Muscle layer of duodenum (tissue), 2 donors: ENCODE measurements at regions not wholly inside any gene's neighbourhood (a gene's known extent, or its start where the extent isn't known, plus 50 kb on each side); places are given as distances from the start of the nearest gene placed in this dataset.

Source experiments
- H3K27ac ChIP-seq: one replicate; pipeline ENCODE4 v1.7.0; 2013; ENCODE audit warnings: mild to moderate bottlenecking, low read length
- H3K27me3 ChIP-seq: one replicate; pipeline ENCODE4 v1.7.0; 2013; ENCODE audit warnings: low read depth, mild to moderate bottlenecking, control low read depth, low read length
- H3K36me3 ChIP-seq, 2 donors: one replicate each; pipeline ENCODE4 v1.7.0; 2013; ENCODE audit warnings: low read length in 2 of 2, control low read depth in 1 of 2, mild to moderate bottlenecking in 1 of 2; ENCODE audit not compliant: insufficient read depth in 2 of 2, control insufficient read depth in 1 of 2
- H3K4me1 ChIP-seq, 2 donors: one replicate each; pipeline ENCODE4 v1.7.0; 2013; ENCODE audit warnings: low read length in 2 of 2, mild to moderate bottlenecking in 2 of 2, control low read depth in 1 of 2, moderate library complexity in 1 of 2; ENCODE audit not compliant: insufficient read depth in 2 of 2, control insufficient read depth in 1 of 2
- H3K4me3 ChIP-seq, 2 donors: one replicate each; pipeline ENCODE4 v1.7.0; 2013; ENCODE audit warnings: low read length in 2 of 2, low read depth in 1 of 2, mild to moderate bottlenecking in 1 of 2
- H3K9me3 ChIP-seq, 2 donors: one replicate each; pipeline ENCODE4 v1.7.0; 2013; ENCODE audit warnings: low read length in 2 of 2, control low read depth in 1 of 2, mild to moderate bottlenecking in 1 of 2; ENCODE audit not compliant: control insufficient read depth in 1 of 2
- donor health status: healthy.

DNA sequence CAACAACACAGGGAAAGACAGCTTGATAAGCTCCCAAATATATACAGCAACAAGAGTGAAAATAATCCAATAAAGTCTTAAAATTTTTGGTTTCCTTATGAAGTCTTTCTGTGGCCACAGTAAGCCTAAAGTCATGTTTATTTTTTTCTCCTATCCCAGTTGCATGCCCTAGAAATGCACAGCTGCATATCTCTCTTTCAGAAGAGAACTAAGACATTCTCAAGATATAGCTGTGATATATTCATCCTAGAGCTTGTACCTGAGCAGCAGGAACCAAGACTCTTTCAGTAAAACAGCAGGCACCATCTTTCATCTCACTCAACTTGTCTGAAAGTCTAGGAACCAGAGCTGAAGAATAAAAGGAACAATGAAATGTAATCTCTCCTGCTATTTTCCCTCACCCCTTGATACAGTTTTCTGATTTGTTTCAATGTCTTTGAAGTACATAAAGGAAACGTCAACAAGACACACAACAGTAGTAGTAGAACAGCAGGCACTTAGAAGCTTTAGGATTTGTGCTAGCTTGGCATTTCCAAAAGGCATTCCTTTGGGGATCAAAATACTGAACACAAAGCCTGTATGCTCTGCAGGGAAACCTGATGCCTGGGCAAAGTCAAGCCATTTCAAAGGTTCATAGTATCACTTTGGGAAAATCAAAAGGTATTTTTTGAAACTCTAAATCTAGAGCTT is 536.8 kb downstream of the PYDC2 start:
- no peak overlapping the region for H3K4me3 ChIP-seq
- no peaks in the 10 kb centered on the region for H3K4me1 ChIP-seq
- no peak overlapping the region for H3K27ac ChIP-seq
- no peaks in the 10 kb centered on the region for H3K36me3 ChIP-seq
- H3K9me3 ChIP-seq: peaks cover 0 to 5% of the 10 kb centered on the region in 2 donors
- H3K27me3 ChIP-seq: no peaks in the 10 kb centered on the region

DNA sequence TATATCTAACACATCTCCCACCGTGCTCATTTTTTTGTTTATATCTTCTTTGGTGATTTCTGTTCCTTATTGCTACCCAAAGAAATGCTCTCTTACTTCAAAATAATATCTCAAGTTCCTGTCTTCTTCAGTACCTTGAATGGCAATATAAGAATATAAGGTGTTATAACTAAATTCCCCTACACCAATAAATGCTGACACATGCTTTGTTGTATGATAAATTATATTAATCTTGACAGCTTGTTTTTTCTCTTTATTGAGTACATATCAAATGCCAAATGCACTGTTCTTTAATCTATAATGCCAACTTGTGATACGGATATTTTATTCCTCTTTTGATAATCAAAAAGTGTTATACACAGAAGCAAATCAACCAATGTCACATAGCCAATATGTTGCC is 540.3 kb downstream of the PYDC2 start:
- no peak overlapping the region for H3K27ac ChIP-seq
- H3K4me3 ChIP-seq: no peak overlapping the region
- no peaks in the 10 kb centered on the region for H3K27me3 ChIP-seq
- H3K36me3 ChIP-seq: no peaks in the 10 kb centered on the region
- H3K9me3 ChIP-seq: no peaks in the 10 kb centered on the region
- H3K4me1 ChIP-seq: no peaks in the 10 kb centered on the region

DNA sequence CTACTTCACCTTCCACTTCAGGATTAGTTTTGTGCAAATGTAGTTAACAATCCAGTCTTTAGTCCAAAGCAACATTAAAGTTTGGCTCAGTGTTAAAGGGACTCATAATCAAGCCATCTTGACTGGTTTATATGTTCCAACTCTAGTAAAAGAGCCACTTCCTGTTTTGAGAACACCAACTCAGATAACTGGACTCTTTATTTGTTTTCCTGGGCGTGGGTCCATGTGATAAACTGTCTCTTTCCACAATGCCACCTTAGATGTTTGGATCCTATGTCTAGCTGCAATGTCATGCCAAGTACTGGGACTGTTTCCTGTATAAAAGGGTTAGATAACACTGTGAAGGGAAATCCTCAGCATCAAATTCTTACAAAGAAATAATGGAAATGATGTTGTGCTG is 545.0 kb downstream of the PYDC2 start:
- Histone ChIP-seq H3K9me3 (no peaks in the 10 kb centered on the region), H3K36me3 (no peaks in the 10 kb centered on the region), H3K27ac (no peak overlapping the region), H3K4me1 (no peaks in the 10 kb centered on the region), H3K27me3 (no peaks in the 10 kb centered on the region), H3K4me3 (no peak overlapping the region)

DNA sequence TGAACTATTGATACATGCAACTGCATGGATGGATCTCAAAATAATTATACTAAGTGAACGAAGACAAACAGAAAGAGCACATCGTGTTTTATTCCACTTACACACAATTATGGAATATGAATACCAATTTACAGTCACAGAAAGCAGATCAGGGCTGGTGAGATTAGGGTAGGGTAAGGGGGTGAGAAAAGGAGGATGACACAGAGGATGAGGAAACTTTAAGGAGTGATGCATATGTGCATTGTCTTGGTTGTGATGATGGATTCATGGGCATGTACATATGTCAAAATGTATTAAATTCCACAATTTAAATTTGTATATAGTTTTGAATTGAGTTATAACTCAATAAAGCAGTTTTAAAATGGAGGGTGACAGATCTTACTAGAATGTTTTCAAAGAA is 548.9 kb downstream of the PYDC2 start:
- H3K9me3 ChIP-seq: no peaks in the 10 kb centered on the region
- no peak overlapping the region for H3K27ac ChIP-seq
- no peaks in the 10 kb centered on the region for H3K36me3 ChIP-seq
- no peaks in the 10 kb centered on the region for H3K27me3 ChIP-seq
- no peak overlapping the region for H3K4me3 ChIP-seq
- H3K4me1 ChIP-seq: no peaks in the 10 kb centered on the region

DNA sequence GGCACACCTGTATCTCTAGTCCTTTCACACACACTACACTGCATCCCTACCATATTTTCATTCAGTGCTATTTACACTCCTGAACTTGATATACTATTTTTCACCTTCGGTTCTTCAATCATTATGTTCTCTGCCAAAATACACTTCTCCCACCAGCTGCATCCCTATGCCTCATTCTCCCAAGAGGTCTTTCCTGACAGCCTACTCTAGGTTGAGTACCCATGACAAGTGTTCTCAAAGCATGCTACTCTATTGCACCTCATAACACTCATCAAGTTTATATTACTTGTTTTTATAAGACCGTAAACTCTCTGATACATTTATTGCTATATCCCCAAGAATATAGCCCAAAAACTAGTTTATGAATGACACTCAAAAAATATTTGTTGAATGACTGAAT is 549.5 kb downstream of the PYDC2 start:
- no peaks in the 10 kb centered on the region for H3K36me3 ChIP-seq
- no peaks in the 10 kb centered on the region for H3K27me3 ChIP-seq

DNA sequence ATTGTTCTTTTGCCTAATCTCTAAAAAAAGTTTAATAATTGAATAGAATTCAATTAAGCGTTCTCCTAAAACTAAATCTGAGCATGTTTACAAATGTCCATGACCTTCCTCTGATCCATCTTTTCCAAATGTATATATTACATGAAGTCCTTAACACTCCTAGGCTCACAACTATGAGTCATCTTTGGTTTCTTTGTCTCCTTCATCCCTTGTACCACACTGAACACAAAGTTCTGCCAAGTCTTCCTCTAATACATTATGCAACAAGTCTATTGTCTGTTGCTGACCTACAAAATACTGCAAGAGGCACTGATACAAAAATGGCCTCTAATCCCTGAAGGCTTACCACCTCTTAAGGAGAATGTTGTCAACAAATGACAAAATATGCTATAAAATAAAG is 550.2 kb downstream of the PYDC2 start:
- Histone ChIP-seq H3K4me1 (no peaks in the 10 kb centered on the region), H3K36me3 (no peaks in the 10 kb centered on the region), H3K4me3 (no peak overlapping the region), H3K27me3 (no peaks in the 10 kb centered on the region), H3K9me3 (no peaks in the 10 kb centered on the region), H3K27ac (no peak overlapping the region)

More for the DNA sequence above, 549.5 kb downstream of the PYDC2 start:
- no peaks in the 10 kb centered on the region for H3K4me1 ChIP-seq
- no peaks in the 10 kb centered on the region for H3K9me3 ChIP-seq
- no peak overlapping the region for H3K4me3 ChIP-seq
- H3K27ac ChIP-seq: no peak overlapping the region

DNA sequence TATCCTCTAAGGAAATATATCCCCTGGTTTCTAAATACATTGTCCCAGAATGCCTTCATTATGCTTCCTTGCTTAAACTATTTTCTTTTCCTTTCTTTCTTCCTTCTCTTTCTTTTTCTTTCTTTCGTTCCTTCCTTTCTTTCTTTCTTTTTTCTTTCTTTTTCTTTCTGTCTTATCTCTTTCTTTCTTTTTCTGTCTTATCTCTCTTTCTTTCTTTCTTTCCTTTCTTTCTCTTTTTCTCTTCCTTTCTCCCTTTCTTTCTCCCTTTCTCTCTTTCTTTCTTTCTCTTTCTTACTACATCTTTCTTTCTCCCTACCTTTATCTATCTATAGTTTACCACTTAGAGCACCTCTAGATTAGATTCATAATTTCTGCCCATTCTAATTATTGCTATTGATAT is 552.1 kb downstream of the PYDC2 start:
- Histone ChIP-seq H3K4me3 (no peak overlapping the region), H3K4me1 (no peaks in the 10 kb centered on the region), H3K27me3 (no peaks in the 10 kb centered on the region), H3K27ac (no peak overlapping the region), H3K36me3 (no peaks in the 10 kb centered on the region), H3K9me3 (no peaks in the 10 kb centered on the region)

DNA sequence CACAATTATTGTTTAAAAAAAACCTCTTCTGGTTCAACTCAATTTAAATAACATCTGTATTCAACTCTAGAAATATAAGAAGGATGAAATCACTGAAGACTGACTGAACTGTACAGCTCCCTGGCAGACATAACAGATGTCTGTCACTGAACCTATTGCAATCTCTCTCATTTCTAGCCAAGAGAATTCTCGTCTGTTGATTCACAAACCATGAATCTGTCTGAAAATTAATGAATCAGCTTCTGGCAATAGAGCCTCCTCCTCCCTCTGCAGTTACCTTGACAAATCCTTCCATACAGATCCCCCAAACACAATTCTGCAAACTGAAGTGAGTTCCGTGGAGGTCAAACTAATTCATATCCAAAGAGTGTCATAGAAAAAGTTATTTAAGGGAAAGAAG is 561.4 kb downstream of the PYDC2 start:
- Histone ChIP-seq H3K9me3 (no peaks in the 10 kb centered on the region), H3K36me3 (no peaks in the 10 kb centered on the region), H3K27me3 (no peaks in the 10 kb centered on the region), H3K4me1 (no peaks in the 10 kb centered on the region), H3K4me3 (no peak overlapping the region), H3K27ac (no peak overlapping the region)

DNA sequence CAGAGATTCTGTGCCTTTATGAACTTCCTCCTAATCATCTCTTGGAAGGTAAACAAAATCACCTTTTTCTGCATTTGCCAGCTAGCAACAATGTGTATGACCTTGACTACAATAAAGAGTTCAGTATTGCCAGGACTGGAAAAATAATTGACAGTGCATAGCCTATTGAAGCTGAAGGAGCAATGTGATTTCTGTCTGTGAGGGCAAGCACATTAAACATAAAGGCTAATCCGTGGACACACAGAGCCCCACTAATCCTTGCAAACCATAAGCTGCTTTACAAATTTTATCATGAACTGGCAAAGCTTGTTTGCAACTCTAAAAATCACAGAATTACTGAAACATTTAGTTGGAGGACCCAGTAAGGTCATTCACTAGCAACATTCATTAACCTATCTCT is 563.8 kb downstream of the PYDC2 start:
- Histone ChIP-seq H3K27ac (no peak overlapping the region), H3K9me3 (no peaks in the 10 kb centered on the region), H3K36me3 (no peaks in the 10 kb centered on the region), H3K4me1 (no peaks in the 10 kb centered on the region), H3K4me3 (no peak overlapping the region), H3K27me3 (no peaks in the 10 kb centered on the region)

DNA sequence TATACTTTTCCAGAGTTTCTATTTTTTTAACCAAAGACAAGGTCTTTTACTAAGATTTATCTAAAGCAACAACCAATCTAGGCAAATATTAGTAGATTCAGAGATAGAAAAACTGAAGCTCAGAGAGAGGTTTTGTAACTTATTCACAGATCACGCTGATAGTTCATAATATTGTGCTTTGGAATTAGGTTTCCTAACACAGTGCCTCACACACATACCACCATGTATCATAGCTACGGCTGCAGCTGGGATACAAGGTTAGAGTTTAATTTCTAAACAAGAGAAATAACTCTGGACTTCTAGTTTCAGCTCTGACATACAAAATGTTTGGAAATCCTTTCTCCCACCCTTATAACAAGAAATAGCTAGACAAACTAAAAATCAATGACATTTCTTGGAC is 565.7 kb downstream of the PYDC2 start:
- H3K27me3 ChIP-seq: no peaks in the 10 kb centered on the region
- no peak overlapping the region for H3K4me3 ChIP-seq
- no peaks in the 10 kb centered on the region for H3K9me3 ChIP-seq
- H3K4me1 ChIP-seq: no peaks in the 10 kb centered on the region
- no peak overlapping the region for H3K27ac ChIP-seq
- no peaks in the 10 kb centered on the region for H3K36me3 ChIP-seq

DNA sequence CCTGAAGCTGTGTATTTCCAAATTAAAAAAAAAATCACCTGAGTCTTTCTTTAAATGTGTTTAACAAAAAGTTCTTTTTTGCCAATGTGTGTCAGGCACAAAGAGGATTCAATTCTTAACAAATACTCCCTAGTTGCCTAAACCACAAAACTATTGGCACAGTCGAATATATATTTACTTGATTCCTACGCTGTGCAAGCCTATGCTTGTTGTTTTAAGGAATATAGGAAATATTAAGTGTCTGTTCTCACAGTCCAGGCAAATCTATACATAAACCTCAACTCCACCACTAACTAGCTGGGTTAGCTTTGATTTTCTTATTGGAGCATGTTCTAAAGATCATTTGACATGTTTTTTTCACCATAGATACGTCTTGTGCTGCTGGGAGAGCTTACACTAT is 571.0 kb downstream of the PYDC2 start:
- no peaks in the 10 kb centered on the region for H3K4me1 ChIP-seq
- no peaks in the 10 kb centered on the region for H3K27me3 ChIP-seq

DNA sequence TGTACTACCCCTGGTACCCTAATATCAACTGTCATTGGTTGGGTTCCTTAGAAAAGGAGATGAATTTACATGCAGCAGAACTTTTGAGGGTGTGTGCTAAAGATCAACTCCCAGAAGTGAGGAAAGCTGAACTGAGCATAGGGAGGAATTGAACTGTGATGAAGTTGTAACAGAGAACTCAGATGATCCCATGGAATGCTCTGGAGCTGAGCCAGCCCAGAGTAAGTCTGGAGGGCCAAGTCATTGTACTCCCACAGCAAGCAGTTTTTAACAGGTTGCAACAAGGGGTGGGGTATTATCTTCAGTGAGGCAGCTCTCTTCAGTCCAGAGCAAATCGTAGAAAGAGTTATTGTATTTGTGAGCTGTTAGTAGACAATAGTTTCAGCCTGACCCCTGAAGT is 572.3 kb downstream of the PYDC2 start:
- H3K9me3 ChIP-seq: no peaks in the 10 kb centered on the region
- H3K27ac ChIP-seq: no peak overlapping the region
- no peak overlapping the region for H3K4me3 ChIP-seq
- no peaks in the 10 kb centered on the region for H3K4me1 ChIP-seq
- H3K36me3 ChIP-seq: no peaks in the 10 kb centered on the region
- no peaks in the 10 kb centered on the region for H3K27me3 ChIP-seq

More for the DNA sequence above, 571.0 kb downstream of the PYDC2 start:
- Histone ChIP-seq H3K27ac (no peak overlapping the region), H3K4me3 (no peak overlapping the region), H3K36me3 (no peaks in the 10 kb centered on the region), H3K9me3 (no peaks in the 10 kb centered on the region)
